Endothelial cell (in vitro differentiated cells): ENCODE measurements at regions not wholly inside any gene's neighbourhood (a gene's known extent, or its start where the extent isn't known, plus 50 kb on each side); places are given as distances from the start of the nearest gene placed in this dataset.
A peak's percentile ranks its signal among the peaks of the same experiment; 100 is the strongest.

Experiments used
- DNase-seq: peaks from one replicate; pipeline ENCODE4 v3.0.0; 2021; ENCODE audit warnings: low spot score
- H3K27ac Mint-ChIP-seq: one replicate; pipeline ENCODE4 v1.8.0; 2021; ENCODE audit warnings: mixed read lengths, inconsistent platforms; ENCODE audit not compliant: unreplicated experiment
- H3K27me3 Mint-ChIP-seq: one replicate; pipeline ENCODE4 v1.8.0; 2021; ENCODE audit warnings: mild to moderate bottlenecking, moderate library complexity, mixed read lengths, inconsistent platforms; ENCODE audit not compliant: unreplicated experiment
- H3K36me3 Mint-ChIP-seq: one replicate; pipeline ENCODE4 v1.8.0; 2021; ENCODE audit warnings: mild to moderate bottlenecking, low read depth, mixed read lengths, inconsistent platforms; ENCODE audit not compliant: unreplicated experiment
- H3K4me1 Mint-ChIP-seq: one replicate; pipeline ENCODE4 v1.8.0; 2021; ENCODE audit warnings: mild to moderate bottlenecking, mixed read lengths, inconsistent platforms; ENCODE audit not compliant: unreplicated experiment
- H3K4me3 Mint-ChIP-seq: one replicate; pipeline ENCODE4 v1.8.0; 2021; ENCODE audit warnings: mild to moderate bottlenecking, mixed read lengths, inconsistent platforms; ENCODE audit not compliant: unreplicated experiment
- H3K9me3 Mint-ChIP-seq: one replicate; pipeline ENCODE4 v1.8.0; 2021; ENCODE audit warnings: mixed read lengths, inconsistent platforms; ENCODE audit not compliant: unreplicated experiment
- CTCF ChIP-seq: fragments of 200-600 bp; sonication (generic); IDR thresholded peaks from one replicate; pipeline ENCODE4 v1.5.0; 2021; ENCODE audit warnings: antibody characterized with exemption; ENCODE audit not compliant: unreplicated experiment

DNA sequence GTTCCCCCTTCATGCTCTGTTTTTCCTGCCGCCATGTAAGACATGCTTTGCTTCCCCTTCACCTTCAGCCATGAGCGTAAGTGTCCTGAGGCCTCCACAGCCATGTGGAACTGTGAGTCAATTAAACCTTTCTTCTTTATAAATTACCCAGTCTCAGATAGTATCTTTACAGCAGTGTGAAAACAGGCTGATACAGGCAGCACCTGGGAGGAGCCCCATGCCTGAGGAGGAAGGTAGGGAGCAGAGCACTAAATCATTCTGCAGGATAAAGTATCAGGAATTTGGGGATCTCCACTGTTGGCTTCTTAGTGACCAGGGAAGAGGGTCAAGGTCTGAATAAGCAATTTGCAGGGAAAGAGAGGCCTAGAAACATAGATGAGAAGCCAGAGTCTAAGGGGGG lies 78.0 kb downstream of the KCNF1 start:
- DNase-seq, result no peak
- no peak for TF ChIP-seq CTCF
- no peak overlapping the region for H3K4me3 Mint-ChIP-seq
- peaks cover 4% of the 10 kb centered on the region for H3K27me3 Mint-ChIP-seq
- H3K9me3 Mint-ChIP-seq, result no peaks in the 10 kb centered on the region
- no peak overlapping the region for H3K27ac Mint-ChIP-seq
- peaks cover 27% of the 10 kb centered on the region for H3K4me1 Mint-ChIP-seq
- no peaks in the 10 kb centered on the region for H3K36me3 Mint-ChIP-seq

DNA sequence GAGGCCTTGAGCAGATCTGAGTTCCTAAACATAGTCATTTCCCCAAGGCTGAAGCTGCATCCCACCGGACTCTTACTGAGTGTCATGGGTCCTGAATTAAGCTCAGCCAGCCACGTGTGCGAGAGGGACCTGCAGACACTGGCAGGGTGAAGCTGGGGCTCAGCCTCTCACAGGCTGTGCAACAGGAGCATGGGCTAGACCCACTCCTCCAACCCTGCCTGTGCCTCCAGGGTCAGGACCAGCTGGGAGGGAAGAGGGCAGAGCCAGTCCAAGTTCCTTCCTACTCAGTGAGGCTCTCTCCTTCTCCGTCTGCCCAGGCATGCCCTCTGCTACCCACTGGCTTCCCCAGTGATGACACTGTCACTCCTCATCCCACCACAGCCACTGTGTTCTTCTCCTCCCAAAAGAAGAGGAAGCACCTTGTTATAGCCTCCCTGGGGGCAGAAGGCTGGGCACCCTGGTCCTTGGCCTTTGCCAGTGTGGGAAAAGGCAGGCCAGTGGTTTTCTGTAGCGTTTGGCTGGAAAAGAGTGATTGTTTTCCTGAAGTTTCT lies 78.9 kb downstream of the KCNF1 start:
- no peak for TF ChIP-seq CTCF
- H3K36me3 Mint-ChIP-seq, result no peaks in the 10 kb centered on the region
- peaks cover 4% of the 10 kb centered on the region for H3K27me3 Mint-ChIP-seq
- no peak for DNase-seq
- H3K27ac Mint-ChIP-seq, result no peak overlapping the region
- H3K4me3 Mint-ChIP-seq, result no peak overlapping the region
- no peaks in the 10 kb centered on the region for H3K9me3 Mint-ChIP-seq
- H3K4me1 Mint-ChIP-seq, result peaks cover 34% of the 10 kb centered on the region

DNA sequence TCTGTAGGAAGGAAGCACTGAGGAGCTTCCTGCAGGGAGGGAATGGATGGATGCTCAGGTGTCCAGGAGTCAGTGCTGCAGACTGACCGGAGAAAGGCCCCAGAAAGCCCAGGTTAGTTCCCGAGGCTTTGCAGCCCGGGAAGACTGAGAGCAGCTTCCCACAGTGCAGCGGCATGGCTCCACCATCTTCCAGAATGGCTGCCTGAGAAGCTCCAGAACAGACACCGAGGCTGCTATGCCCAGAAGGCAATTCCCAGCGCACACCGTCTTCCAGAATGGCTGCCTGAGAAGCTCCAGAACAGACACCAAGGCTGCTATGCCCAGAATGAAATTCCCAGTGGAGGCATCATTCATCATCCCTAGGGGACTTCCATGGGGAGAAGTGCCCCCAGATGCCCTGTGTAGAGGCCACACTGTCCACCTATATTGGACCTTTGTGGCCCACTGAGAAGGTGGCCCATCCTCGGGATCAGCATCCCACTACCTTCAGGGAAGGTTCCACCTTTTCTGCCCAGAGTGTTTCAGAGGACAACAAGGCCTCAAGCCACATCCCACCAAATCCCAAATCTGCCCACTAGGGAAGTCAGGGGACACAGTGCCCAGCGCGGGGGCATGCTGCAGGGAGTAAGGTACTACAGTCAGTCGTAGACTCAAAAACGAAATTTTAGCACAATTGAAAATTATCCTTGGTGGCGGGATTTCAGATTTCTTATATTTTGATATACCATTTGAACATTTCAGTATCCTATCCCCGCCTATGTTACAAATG lies 80.5 kb downstream of the KCNF1 start:
- Mint-ChIP-seq H3K27ac (no peak overlapping the region), H3K27me3 (peaks cover 2% of the 10 kb centered on the region), H3K4me3 (no peak overlapping the region), H3K4me1 (peaks cover 34% of the 10 kb centered on the region), H3K9me3 (no peaks in the 10 kb centered on the region), H3K36me3 (no peaks in the 10 kb centered on the region)
- no peak for TF ChIP-seq CTCF
- no peak for DNase-seq

DNA sequence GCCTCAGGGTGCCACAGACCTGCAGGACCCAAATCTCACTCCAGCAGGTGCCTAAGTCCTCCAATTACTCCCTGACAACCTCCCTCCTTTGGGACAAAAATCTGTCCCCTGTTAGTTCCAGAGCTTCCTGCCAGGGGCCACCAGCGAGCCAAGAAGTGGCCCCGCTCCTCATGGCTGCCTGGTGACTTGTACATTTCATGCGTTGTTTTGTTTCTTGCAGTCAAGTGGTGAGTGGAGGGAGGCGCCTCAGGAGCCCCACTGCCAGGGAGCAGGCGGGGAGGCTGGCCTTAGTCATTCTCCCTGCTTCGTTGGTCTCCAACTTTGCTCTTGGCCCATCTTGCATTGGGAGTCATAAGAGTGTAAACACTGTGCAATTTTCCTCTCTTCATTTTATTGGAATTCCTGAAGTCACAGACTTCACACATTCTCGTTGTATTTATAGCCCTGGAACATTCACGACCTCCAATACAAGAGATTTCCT lies 81.3 kb downstream of the KCNF1 start:
- Mint-ChIP-seq H3K27me3 (peaks cover 2% of the 10 kb centered on the region), H3K4me3 (no peak overlapping the region), H3K27ac (no peak overlapping the region), H3K4me1 (peaks cover 34% of the 10 kb centered on the region), H3K9me3 (no peaks in the 10 kb centered on the region), H3K36me3 (no peaks in the 10 kb centered on the region)
- DNase-seq, result no peak
- no peak for TF ChIP-seq CTCF

DNA sequence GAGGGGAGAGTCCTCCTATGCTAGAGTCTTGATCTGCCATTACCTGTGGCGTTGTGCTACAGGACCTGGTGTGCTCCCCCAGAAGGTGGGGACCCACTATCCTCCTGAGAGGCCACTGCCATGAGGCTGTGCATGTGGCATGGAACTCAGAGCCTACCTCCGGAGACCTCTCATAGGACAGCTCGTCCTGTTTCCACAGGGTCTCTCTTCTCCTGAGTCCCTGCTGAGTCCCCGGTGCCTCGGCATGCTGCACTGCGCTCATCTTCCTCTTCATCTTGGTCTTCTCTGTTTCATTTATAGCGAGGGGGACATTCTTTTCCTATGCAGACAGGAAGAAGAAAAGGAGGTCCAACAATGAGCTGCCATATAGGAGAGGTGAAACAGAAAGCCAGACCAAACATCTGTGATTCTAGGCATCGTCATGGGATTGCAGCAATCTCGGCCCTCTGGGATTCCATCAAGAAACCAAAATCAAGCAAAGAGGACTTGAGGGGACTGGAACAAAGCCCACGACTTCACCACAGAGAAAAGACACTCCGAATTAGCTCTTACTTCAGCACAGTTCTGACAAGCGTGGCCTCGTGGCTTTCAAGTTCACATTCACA lies 83.7 kb downstream of the KCNF1 start:
- Mint-ChIP-seq H3K36me3 (no peaks in the 10 kb centered on the region), H3K4me3 (peak overlapping the region; percentile 4), H3K27me3 (peaks cover 2% of the 10 kb centered on the region), H3K27ac (peak overlapping the region; percentile 32), H3K9me3 (no peaks in the 10 kb centered on the region), H3K4me1 (peaks cover 34% of the 10 kb centered on the region)
- DNase-seq, result no peak
- no peak for TF ChIP-seq CTCF
